H9 (cell line): ENCODE measurements at regions not wholly inside any gene's neighbourhood (a gene's known extent, or its start where the extent isn't known, plus 50 kb on each side); places are given as distances from the start of the nearest gene placed in this dataset.
"Not testable (repeated sequence)": the region's sequence is repeated elsewhere in the genome, so short reads cannot be mapped to it uniquely, and the experiment has no call there.

ENCODE experiments used
- DNase-seq: peaks from one replicate; pipeline ENCODE4 v3.0.0-alpha.2; 2017
- H2AFZ ChIP-seq: one replicate; pipeline ENCODE4 v1.6.1; 2013; ENCODE audit warnings: mild to moderate bottlenecking, low read length, control low read depth, moderate library complexity
- H2AK5ac ChIP-seq: 2 replicates; pipeline ENCODE4 v1.6.1; 2013; ENCODE audit warnings: low read length, control low read depth, mixed read lengths; ENCODE audit not compliant: insufficient read length
- H2BK120ac ChIP-seq: one replicate; pipeline ENCODE4 v1.6.1; 2013; ENCODE audit warnings: low read depth, mild to moderate bottlenecking, low read length, control low read depth, inconsistent platforms; ENCODE audit not compliant: poor library complexity, severe bottlenecking
- H2BK12ac ChIP-seq: 2 replicates; pipeline ENCODE4 v1.6.1; 2013; ENCODE audit warnings: low read length, control low read depth, mixed read lengths, low read depth; ENCODE audit not compliant: insufficient read length
- H2BK15ac ChIP-seq: 2 replicates; pipeline ENCODE4 v1.6.1; 2013; ENCODE audit warnings: low read depth, low read length, control low read depth
- H2BK20ac ChIP-seq: one replicate; pipeline ENCODE4 v1.6.1; 2013; ENCODE audit warnings: low read depth, mild to moderate bottlenecking, low read length, control low read depth, inconsistent platforms; ENCODE audit not compliant: poor library complexity, severe bottlenecking
- H2BK5ac ChIP-seq: 2 replicates; pipeline ENCODE4 v1.6.1; 2013; ENCODE audit warnings: low read length, control low read depth, mixed read lengths; ENCODE audit not compliant: insufficient read length
- H3K14ac ChIP-seq: 2 replicates; pipeline ENCODE4 v1.6.1; 2013; ENCODE audit warnings: low read length, control low read depth; ENCODE audit not compliant: insufficient read depth
- H3K18ac ChIP-seq: 2 replicates; pipeline ENCODE4 v1.6.1; 2013; ENCODE audit warnings: low read depth, mild to moderate bottlenecking, mixed read lengths, low read length, control low read depth; ENCODE audit not compliant: insufficient read length
- H3K23ac ChIP-seq: 2 replicates; pipeline ENCODE4 v1.6.1; 2013; ENCODE audit warnings: low read length, control low read depth, mixed read lengths, low read depth; ENCODE audit not compliant: insufficient read length
- H3K23me2 ChIP-seq: 2 replicates; pipeline ENCODE4 v1.6.1; 2013; ENCODE audit warnings: low read depth, mild to moderate bottlenecking, mixed read lengths, low read length, control low read depth; ENCODE audit not compliant: insufficient read length, poor library complexity, severe bottlenecking
- H3K27ac ChIP-seq: 2 replicates; pipeline ENCODE4 v1.5.1; 2013; ENCODE audit warnings: low read length, control low read depth, mixed read lengths, low read depth; ENCODE audit not compliant: insufficient read length
- H3K27me3 ChIP-seq: 2 replicates; pipeline ENCODE4 v1.6.1; 2013; ENCODE audit warnings: low read length, control low read depth, inconsistent platforms; ENCODE audit not compliant: insufficient read depth
- H3K4ac ChIP-seq: 2 replicates; pipeline ENCODE4 v1.6.1; 2013; ENCODE audit warnings: low read depth, mild to moderate bottlenecking, control low read depth, inconsistent platforms, low read length, moderate library complexity
- H3K4me1 ChIP-seq: 2 replicates; pipeline ENCODE4 v1.6.1; 2013; ENCODE audit warnings: low read length, control low read depth, inconsistent platforms; ENCODE audit not compliant: insufficient read depth
- H3K4me2 ChIP-seq: 2 replicates; pipeline ENCODE4 v1.6.1; 2013; ENCODE audit warnings: low read length, control low read depth, mixed read lengths; ENCODE audit not compliant: insufficient read length, insufficient read depth
- H3K56ac ChIP-seq: 2 replicates; pipeline ENCODE4 v1.6.1; 2013; ENCODE audit warnings: low read depth, mild to moderate bottlenecking, mixed read lengths, low read length, control low read depth; ENCODE audit not compliant: insufficient read length
- H3K79me1 ChIP-seq: 2 replicates; pipeline ENCODE4 v1.6.1; 2013; ENCODE audit warnings: low read depth, mild to moderate bottlenecking, moderate library complexity, low read length, control low read depth, inconsistent platforms; ENCODE audit not compliant: insufficient read depth, poor library complexity, severe bottlenecking
- H3K79me2 ChIP-seq: 2 replicates; pipeline ENCODE4 v1.6.1; 2013; ENCODE audit warnings: low read length, control low read depth, inconsistent platforms; ENCODE audit not compliant: insufficient read depth
- H3K9ac ChIP-seq: 2 replicates; pipeline ENCODE4 v1.6.1; 2013; ENCODE audit warnings: low read length, control low read depth, mixed read lengths; ENCODE audit not compliant: insufficient read length; ENCODE audit errors: extremely low read depth
- H3K9me3 ChIP-seq: one replicate; pipeline ENCODE4 v1.6.1; 2013; ENCODE audit warnings: low read depth, low read length, inconsistent platforms; ENCODE audit not compliant: control insufficient read depth
- H3T11ph ChIP-seq: one replicate; pipeline ENCODE4 v1.6.1; 2013; ENCODE audit warnings: mild to moderate bottlenecking, low read length, control low read depth, inconsistent platforms
- H4K20me1 ChIP-seq: one replicate; pipeline ENCODE4 v1.6.1; 2013; ENCODE audit not compliant: control insufficient read depth, insufficient read length, insufficient read depth
- H4K5ac ChIP-seq: 2 replicates; pipeline ENCODE4 v1.6.1; 2013; ENCODE audit warnings: low read depth, mild to moderate bottlenecking, mixed read lengths, low read length, control low read depth; ENCODE audit not compliant: insufficient read length
- H4K8ac ChIP-seq: replicated peaks from 2 replicates; pipeline ENCODE4 v1.6.1; 2013; ENCODE audit warnings: low read length, control low read depth, mixed read lengths, low read depth; ENCODE audit not compliant: insufficient read length
- H4K91ac ChIP-seq: 2 replicates; pipeline ENCODE4 v1.6.1; 2013; ENCODE audit warnings: low read depth, mild to moderate bottlenecking, moderate library complexity, mixed read lengths, low read length, control low read depth; ENCODE audit not compliant: insufficient read length
- H3K27ac Mint-ChIP-seq, 3 experiments: 2 replicates in 2 of 3; 3 replicates in 1 of 3; pipeline ENCODE4 v1.8.0; 2020 to 2021; ENCODE audit warnings: mixed read lengths in 3 of 3, mild to moderate bottlenecking in 1 of 3, moderate library complexity in 1 of 3
- H3K27me3 Mint-ChIP-seq: 2 replicates; pipeline ENCODE4 v1.8.0; 2021; ENCODE audit warnings: low read depth, mild to moderate bottlenecking, moderate library complexity, mixed read lengths
- H3K36me3 Mint-ChIP-seq, 3 experiments: 2 replicates in 2 of 3; 3 replicates in 1 of 3; pipeline ENCODE4 v1.8.0; 2020 to 2021; ENCODE audit warnings: low read depth in 3 of 3, mixed read lengths in 3 of 3; ENCODE audit not compliant: insufficient read depth in 1 of 3
- H3K4me1 Mint-ChIP-seq, 2 experiments: 2 replicates each; pipeline ENCODE4 v1.8.0; 2020; ENCODE audit warnings: mixed read lengths in 2 of 2
- H3K4me3 Mint-ChIP-seq, 2 experiments: 2 replicates in 1 of 2; 3 replicates in 1 of 2; pipeline ENCODE4 v1.8.0; 2020 to 2021; ENCODE audit warnings: mild to moderate bottlenecking in 2 of 2, mixed read lengths in 2 of 2, moderate library complexity in 1 of 2
- H3K9me3 Mint-ChIP-seq, 2 experiments: 2 replicates in 1 of 2; 3 replicates in 1 of 2; pipeline ENCODE4 v1.8.0; 2020; ENCODE audit warnings: mild to moderate bottlenecking in 2 of 2, mixed read lengths in 2 of 2, moderate library complexity in 1 of 2
- CTCF ChIP-seq: fragments of 200-600 bp; sonication (generic); conservative IDR thresholded peaks from 3 replicates; pipeline ENCODE4 v1.8.0; 2021; ENCODE audit warnings: antibody characterized with exemption, mild to moderate bottlenecking

GRCh38 chr3:33943277-33943676 is 144.8 kb downstream of the PDCD6IP start:
- Histone ChIP-seq H3K4ac (no peak overlapping the region), H2AFZ (no peak overlapping the region), H2BK20ac (no peak overlapping the region), H2BK15ac (no peak overlapping the region), H4K5ac (no peak overlapping the region), H3K27me3 (no peaks in the 10 kb centered on the region), H3K14ac (no peak overlapping the region), H3K79me1 (no peaks in the 10 kb centered on the region), H3K79me2 (no peaks in the 10 kb centered on the region), H4K20me1 (no peaks in the 10 kb centered on the region), H3K9me3 (no peaks in the 10 kb centered on the region), H4K91ac (no peak overlapping the region), H3K18ac (no peak overlapping the region), H4K8ac (no peak overlapping the region), H3K9ac (no peak overlapping the region), H2BK5ac (no peak overlapping the region), H2BK120ac (no peak overlapping the region), H3K4me2 (no peak overlapping the region), H3K56ac (no peak overlapping the region), H2AK5ac (no peak overlapping the region), H3T11ph (no peak overlapping the region), H3K27ac (no peak overlapping the region), H3K4me1 (no peaks in the 10 kb centered on the region), H3K23me2 (no peaks in the 10 kb centered on the region), H3K23ac (no peak overlapping the region), H2BK12ac (no peak overlapping the region)
- H3K27ac Mint-ChIP-seq: no peak overlapping the region
- no peak for TF ChIP-seq CTCF
- H3K4me1 Mint-ChIP-seq: peaks cover 5 to 8% of the 10 kb centered on the region in 2 experiments
- no peaks in the 10 kb centered on the region for H3K27me3 Mint-ChIP-seq
- H3K4me3 Mint-ChIP-seq: no peak overlapping the region
- H3K9me3 Mint-ChIP-seq: no peaks in the 10 kb centered on the region
- H3K36me3 Mint-ChIP-seq: no peaks in the 10 kb centered on the region
- no peak for DNase-seq

DNA sequence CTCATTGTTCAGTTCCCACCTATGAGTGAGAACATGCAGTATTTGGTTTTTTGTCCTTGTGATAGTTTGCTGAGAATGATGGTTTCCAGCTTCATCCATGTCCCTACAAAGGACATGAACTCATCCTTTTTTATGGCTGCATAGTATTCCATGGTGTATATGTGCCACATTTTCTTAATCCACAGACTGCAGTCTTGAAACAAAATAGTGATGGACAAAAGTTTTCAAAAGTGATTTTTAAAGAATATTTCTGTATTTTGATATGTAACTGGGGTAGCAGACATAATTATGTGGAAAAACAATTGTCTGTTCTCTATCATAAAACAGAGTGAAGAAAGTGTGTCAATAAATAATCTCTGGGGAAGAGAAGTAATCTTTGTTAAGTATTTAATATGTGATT is 148.2 kb downstream of the PDCD6IP start:
- not testable (repeated sequence) for H3K79me2 ChIP-seq, H3K9me3 Mint-ChIP-seq, H3K27ac ChIP-seq

More for the DNA sequence above, 148.2 kb downstream of the PDCD6IP start:
- not testable (repeated sequence) for H4K91ac ChIP-seq, H3K27me3 Mint-ChIP-seq, H4K5ac ChIP-seq, H3K36me3 Mint-ChIP-seq, H4K20me1 ChIP-seq, H2BK120ac ChIP-seq, H3T11ph ChIP-seq, DNase-seq, H4K8ac ChIP-seq, H2BK20ac ChIP-seq, H3K56ac ChIP-seq, H3K18ac ChIP-seq, H3K4me3 Mint-ChIP-seq, H2BK15ac ChIP-seq, H2AK5ac ChIP-seq, H3K4me2 ChIP-seq, H3K4me1 ChIP-seq, H3K4ac ChIP-seq, H3K79me1 ChIP-seq, H3K23me2 ChIP-seq, H2BK12ac ChIP-seq, H3K23ac ChIP-seq, H3K4me1 Mint-ChIP-seq, H3K14ac ChIP-seq, H2BK5ac ChIP-seq, H3K27ac Mint-ChIP-seq, H3K9ac ChIP-seq, H2AFZ ChIP-seq, H3K9me3 ChIP-seq, H3K27me3 ChIP-seq
